Fibroblast of the conjunctiva (primary cell): ENCODE measurements at regions not wholly inside any gene's neighbourhood (a gene's known extent, or its start where the extent isn't known, plus 50 kb on each side); places are given as distances from the start of the nearest gene placed in this dataset.

Experiments
- DNase-seq: peaks from one replicate; pipeline ENCODE4 v3.0.0-alpha.2; 2010; ENCODE audit warnings: low read depth

- no peak for DNase-seq
These were observed 253.2 kb downstream of the CYRIA start for GRCh38 chr2:16412321-16413030.

GRCh38 chr2:16411788-16412187 is 253.8 kb downstream of the CYRIA start:
- DNase-seq, result no peak

GRCh38 chr2:16409849-16410248 is 255.8 kb downstream of the CYRIA start:
- no peak for DNase-seq

- no peak for DNase-seq
These were observed 256.6 kb downstream of the CYRIA start for GRCh38 chr2:16409006-16409390.

DNA sequence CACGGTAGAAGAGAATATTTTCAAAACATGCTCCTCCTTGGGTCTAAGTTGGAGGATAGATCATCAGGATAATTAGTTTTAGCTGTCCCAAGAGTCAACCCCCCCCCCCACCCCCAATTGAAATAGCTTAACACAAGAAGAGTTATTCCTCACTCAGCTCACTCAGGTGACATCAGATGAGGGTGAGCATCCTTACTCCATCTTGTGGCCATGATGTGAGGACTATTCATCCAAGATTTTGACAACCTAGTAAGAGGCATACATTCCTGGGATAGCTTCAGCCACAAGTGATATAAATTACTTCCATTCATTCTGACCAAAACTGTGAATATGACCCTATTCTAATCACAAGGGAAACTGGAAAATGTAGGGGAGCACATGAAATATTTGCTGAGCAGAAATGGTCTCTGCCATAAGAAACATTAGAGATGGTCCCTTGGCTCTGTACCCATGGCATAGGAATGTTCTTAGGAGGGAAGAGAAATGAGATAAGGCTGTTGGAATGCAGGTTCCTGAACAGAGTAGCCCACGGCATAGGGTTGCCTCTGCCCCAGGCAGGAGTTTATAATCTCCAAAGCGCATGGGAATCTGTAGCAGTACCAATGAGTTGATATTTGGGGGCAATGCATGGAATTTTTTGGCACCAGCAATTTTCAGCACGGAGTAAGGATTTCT is 257.2 kb downstream of the CYRIA start:
- no peak for DNase-seq

DNA sequence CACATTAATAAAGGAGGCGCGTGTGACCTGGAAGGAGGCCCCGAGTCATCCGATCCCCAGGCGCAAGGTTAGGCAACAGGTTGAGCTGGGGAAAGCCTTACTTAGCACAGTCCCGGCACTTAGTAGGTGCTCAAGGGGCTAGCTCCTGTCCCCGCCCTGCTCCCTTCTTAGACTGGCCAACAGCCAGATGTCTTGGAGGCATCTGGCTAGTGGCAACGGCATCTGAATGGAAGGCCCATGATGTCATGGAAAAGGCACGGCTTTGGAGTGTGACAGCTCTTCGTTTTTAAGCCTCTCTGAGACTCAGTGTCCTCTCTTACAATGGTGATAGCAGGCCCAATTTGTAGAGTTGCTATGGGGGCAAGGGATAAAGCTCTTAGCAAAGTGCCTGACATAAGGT is 258.3 kb downstream of the CYRIA start:
- DNase-seq, result no peak

GRCh38 chr2:16406496-16407289 is 258.9 kb downstream of the CYRIA start:
- no peak for DNase-seq

DNA sequence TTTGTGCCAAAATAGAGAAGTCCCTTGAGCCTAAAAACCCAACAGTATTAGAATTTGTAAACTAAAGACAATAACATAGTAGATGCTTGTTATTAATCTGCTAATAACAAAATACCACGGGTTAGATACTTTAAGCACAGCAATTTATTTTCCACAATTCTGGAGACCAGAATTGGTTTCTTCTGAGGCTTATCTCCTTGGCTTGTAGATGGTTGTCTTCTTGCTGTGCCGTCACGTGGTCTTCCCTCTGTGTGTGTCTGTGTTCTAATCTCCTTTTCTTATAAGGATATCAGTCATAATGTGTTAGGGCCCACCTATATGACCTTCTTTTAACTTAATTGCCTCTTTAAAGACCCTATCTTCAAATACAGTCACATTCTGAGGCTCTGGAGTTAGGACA is 260.1 kb downstream of the CYRIA start:
- no peak for DNase-seq

DNA sequence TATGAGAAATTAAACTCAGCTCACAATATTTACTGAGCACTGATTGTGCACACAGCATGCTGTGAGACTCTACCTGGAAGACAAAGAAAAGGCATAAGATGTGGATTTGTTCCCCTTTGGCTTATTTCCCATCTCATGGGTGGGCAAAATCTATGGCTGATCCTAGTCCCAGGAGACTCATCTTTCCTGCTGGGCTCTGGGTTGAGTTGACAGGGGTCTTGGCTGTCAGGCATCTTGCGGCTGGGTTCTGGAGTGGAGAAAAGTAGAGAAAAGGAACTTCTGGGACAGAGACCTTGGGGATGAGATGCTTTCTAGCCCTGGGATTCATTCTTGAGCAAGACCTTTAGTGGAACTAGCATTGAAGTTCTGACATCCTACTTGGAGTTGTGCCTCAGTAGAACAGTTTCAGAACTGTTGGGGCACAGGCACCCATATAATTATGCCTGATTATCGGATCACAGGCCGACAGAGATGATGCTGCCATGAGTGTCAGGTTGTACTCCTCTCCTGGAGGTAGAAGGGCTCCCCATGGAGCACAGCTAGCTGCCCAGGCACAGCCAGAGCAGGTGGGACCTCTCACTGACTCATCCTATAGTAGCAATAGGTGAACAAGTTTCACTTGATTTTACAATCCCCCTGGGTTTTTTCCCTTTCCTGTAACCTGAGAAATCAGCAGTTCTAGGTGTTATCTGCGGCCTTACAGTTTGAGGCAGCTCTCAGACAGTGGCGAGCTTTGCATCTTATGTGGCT is 260.9 kb downstream of the CYRIA start:
- no peak for DNase-seq

DNA sequence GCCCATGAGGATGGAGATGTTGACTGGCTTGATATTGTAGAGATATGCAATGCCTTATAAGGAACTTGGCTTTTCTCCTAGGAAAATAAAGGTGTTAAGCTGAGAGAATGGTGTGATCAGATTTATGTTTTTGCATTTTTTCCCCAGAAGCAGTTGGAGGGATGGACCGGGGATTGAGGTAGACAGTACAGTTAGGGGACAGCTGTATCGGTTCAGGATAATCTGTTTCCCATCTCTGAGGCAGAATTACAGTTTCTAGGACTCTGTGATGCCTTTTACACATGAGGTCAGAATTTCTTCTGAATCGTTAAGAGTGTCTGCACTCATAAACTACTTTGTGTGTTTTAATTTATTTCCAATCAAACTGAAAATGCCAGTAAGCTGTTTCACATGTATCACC is 261.5 kb downstream of the CYRIA start:
- DNase-seq, result no peak

GRCh38 chr2:16402891-16403290 is 262.7 kb downstream of the CYRIA start:
- no peak for DNase-seq

DNA sequence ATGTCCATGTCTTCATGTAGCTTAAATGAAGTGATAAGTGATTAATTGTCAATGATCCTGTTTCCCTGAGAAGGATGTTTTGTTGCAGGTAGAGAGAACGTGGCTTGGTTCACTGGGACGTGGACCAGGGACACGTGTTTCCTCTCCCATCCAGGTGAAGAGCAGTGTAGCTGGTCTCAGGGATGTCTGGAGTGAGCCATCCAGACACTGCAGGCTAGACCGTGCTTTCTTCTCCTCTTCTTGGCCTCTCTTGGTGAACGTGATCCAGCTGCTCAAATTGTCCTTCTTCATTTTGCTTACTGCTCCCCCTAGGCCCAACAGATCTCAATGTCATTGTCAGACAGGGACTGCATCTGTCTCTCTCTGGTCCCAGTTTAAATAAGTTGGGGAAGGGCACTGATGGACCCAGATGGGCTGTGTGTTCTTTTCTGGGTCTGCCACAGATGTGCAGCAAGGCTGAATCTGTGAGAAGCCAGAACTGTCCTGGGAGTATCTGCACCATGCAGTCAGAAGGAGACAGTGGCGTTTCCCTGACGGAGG is 263.8 kb downstream of the CYRIA start:
- no peak for DNase-seq

GRCh38 chr2:16400127-16400623 is 265.5 kb downstream of the CYRIA start:
- DNase-seq, result no peak

DNA sequence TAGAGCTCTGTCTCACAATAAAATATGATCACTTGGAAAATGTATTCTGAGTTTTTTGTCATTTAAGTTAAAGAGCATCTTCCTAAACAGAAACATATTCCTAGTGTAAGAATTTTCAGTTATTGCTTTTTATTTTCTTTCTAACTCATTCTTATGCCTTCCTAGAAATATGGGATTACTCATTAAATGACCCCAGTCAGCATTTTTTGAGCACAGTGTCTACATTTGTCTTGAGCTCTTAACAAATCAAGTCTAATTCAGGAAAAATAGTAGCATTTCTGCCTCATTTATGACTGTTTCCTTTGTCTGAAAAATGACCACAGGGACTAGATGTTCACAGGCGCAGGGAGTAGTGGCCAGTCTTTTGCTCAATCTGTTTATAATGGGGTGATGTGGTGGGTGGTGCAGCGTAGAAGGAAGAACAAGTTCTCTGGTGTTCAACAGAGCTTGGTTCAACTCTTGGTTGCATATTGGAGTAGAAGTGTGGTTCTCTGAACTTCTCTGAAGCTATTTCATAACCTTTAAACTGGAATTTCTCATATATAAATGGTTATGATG is 267.1 kb downstream of the CYRIA start:
- DNase-seq, result no peak

DNA sequence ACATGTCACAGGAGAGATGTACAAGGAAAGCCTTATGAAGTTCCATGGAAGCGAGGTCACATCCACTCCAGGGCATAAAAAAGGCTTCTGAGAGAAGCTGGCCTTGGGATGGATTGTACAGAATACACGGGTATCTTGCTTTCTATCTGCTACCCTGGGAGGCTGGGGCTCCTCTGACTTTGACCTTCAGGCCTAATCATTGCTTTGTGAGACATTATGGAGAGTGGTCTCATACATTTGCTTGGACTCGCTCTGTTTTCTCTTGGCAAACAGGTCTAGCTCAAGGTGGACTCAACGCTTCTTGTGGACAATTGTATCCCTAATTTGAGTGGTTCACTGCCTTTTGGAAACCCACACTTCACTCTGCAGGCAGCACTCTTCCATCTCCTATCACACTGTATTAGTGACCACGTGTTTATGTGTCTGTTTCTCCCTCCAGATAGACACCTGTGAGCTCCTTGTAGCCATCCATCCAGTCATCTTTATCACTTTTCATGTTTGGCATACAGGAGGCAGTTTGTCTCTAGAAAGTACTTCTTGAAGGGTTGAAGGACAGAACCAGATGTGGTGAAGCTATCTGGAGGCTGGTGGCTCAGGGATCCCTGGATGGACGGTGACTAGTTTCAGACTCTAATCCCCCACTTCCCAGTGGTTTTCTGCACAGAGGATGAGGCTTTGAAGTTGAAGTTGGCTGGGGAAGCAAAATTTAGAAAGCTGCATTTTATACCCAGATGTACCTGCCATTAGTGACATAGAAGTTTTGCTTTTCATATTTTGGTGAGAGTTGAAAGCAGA is 267.8 kb downstream of the CYRIA start:
- DNase-seq, result no peak

DNA sequence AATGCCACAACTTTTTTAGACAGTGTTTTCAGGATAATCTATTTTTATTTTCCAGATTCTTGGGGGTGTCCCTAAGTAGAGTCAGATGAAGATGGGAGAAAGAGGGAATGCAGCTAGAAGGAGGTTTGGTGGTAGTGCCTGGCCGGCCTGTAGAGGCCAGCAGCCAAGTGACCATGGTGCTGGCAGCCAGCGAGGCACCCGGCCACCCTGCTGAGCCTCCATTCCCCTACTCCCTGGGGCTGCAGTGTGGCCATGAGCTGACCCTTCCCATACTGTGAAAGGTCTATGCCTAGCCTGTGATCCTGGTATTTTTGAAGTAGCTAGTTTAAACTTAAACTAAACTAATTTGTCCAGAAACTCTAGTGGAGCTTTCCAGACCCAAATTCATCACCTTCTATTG is 268.6 kb downstream of the CYRIA start:
- no peak for DNase-seq

DNA sequence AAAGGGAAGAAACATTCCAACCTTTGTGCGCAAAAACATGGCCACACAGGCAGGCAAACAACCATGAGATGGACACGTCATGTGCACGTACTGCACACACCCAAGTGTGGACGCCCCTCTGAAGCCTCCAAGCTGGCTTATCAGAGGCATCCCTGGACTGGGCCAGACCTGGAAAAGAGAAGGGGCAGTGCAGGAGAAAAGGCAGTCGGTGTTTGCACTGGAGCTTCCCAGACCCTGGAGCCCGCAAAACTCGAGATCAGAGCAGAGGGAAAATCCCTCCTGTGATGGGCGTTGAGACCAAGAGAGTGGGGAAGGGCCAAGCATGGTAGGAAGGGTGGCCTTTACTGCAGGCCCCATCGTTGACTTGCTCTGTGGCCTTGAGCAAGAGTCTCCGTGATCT is 269.5 kb downstream of the CYRIA start:
- DNase-seq, result no peak

DNA sequence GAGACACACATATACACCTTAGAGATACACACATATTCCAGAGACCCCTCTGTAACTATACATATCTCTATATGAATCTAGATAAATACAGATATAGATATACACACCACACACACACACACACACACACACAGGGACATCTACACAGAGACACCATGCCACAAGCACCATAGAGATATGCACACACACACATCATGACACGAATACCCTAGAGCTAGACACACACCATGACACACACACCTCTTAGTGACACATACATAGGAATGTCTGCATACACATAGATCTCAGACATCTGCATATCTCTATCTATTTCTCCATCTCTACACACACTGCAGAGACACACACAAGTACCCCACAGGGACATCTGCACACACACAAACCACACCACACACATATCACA is 270.0 kb downstream of the CYRIA start:
- no peak for DNase-seq

DNA sequence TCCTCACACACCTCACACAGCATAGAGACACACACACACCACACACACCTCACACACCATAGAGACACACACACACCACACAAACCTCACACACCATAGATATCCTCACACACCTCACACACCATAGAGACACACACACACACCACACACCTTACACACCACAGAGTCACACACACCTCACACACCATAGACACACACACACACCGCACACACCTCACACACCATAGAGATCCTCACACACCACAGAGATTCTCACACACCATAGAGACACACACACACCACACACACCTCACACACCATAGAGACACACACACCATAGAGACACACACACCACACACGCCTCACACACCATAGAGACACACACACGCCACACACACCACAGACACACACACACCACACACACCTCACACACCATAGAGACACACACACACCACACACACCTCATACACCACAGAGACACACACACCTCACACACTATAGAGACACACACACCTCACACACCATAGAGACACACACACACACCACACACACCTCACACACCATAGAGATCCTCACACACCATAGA is 270.6 kb downstream of the CYRIA start:
- DNase-seq, result no peak
